ENCODE measurements at regions not wholly inside any gene's neighbourhood (a gene's known extent, or its start where the extent isn't known, plus 50 kb on each side); places are given as distances from the start of the nearest gene placed in this dataset.

GRCh38 chr2:51601706-51602105 is 569.8 kb upstream of the NRXN1 start:
- no peak overlapping the region for H3K4me2 ChIP-seq
- DNase-seq (ENCODE audit: low spot score) = no peak
- H3K79me2 ChIP-seq = no peaks in the 10 kb centered on the region
- no peaks in the 10 kb centered on the region for H3K36me3 ChIP-seq (replicated peaks; ENCODE audit: insufficient read depth, low read depth)
- H3K9me3 ChIP-seq (ENCODE audit: low read depth) = no peaks in the 10 kb centered on the region
- no peaks in the 10 kb centered on the region for H3K9me2 ChIP-seq (replicated peaks; ENCODE audit: insufficient read depth)
- no peak overlapping the region for H2AFZ ChIP-seq
- H3K27ac ChIP-seq = no peak overlapping the region
- H4K20me1 ChIP-seq (ENCODE audit: insufficient read depth, poor library complexity, severe bottlenecking) = no peaks in the 10 kb centered on the region
- WGBS (ENCODE audit: low lambda C conversion rate, missing lambda C conversion rate) = 96% methylated on average over 5 of the region's 5 CpGs
- no peaks in the 10 kb centered on the region for H3K27me3 ChIP-seq
- H3K4me1 ChIP-seq (ENCODE audit: insufficient read depth) = no peaks in the 10 kb centered on the region
- no peak overlapping the region for H3K4me3 ChIP-seq
- TF ChIP-seq EZH2 (IDR thresholded peaks at IDR 0.05; ENCODE audit: borderline replicate concordance) (no peak), EZH2phosphoT487 (IDR thresholded peaks at IDR 0.05; ENCODE audit: low read depth, severe bottlenecking, unreplicated experiment) (no peak)
- TF ChIP-seq, protein P1, sequence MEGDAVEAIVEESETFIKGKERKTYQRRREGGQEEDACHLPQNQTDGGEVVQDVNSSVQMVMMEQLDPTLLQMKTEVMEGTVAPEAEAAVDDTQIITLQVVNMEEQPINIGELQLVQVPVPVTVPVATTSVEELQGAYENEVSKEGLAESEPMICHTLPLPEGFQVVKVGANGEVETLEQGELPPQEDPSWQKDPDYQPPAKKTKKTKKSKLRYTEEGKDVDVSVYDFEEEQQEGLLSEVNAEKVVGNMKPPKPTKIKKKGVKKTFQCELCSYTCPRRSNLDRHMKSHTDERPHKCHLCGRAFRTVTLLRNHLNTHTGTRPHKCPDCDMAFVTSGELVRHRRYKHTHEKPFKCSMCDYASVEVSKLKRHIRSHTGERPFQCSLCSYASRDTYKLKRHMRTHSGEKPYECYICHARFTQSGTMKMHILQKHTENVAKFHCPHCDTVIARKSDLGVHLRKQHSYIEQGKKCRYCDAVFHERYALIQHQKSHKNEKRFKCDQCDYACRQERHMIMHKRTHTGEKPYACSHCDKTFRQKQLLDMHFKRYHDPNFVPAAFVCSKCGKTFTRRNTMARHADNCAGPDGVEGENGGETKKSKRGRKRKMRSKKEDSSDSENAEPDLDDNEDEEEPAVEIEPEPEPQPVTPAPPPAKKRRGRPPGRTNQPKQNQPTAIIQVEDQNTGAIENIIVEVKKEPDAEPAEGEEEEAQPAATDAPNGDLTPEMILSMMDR (IDR thresholded peaks at IDR 0.05; ENCODE audit: poor library complexity) = no peak

- Histone ChIP-seq H3K9me2 (replicated peaks; ENCODE audit: insufficient read depth) (no peaks in the 10 kb centered on the region), H3K4me2 (no peak overlapping the region), H3K27ac (no peak overlapping the region), H3K79me2 (no peaks in the 10 kb centered on the region), H2AFZ (no peak overlapping the region), H3K27me3 (no peaks in the 10 kb centered on the region), H4K20me1 (ENCODE audit: insufficient read depth, poor library complexity, severe bottlenecking) (no peaks in the 10 kb centered on the region), H3K4me3 (no peak overlapping the region), H3K4me1 (ENCODE audit: insufficient read depth) (no peaks in the 10 kb centered on the region), H3K9me3 (ENCODE audit: low read depth) (no peaks in the 10 kb centered on the region), H3K36me3 (replicated peaks; ENCODE audit: insufficient read depth, low read depth) (no peaks in the 10 kb centered on the region)
- no peak for TF ChIP-seq EZH2phosphoT487 (IDR thresholded peaks at IDR 0.05; ENCODE audit: low read depth, severe bottlenecking, unreplicated experiment)
- TF ChIP-seq, protein P1 (IDR thresholded peaks at IDR 0.05; ENCODE audit: poor library complexity) = no peak
- TF ChIP-seq EZH2 (IDR thresholded peaks at IDR 0.05; ENCODE audit: borderline replicate concordance) = no peak
- DNase-seq (ENCODE audit: low spot score) = no peak
Measured at GRCh38 chr2:51597086-51597485, 565.2 kb upstream of the NRXN1 start.

GRCh38 chr2:51595836-51596235 is 563.9 kb upstream of the NRXN1 start:
- Histone ChIP-seq H3K36me3 (replicated peaks; ENCODE audit: insufficient read depth, low read depth) (no peaks in the 10 kb centered on the region), H3K4me2 (no peak overlapping the region), H3K9me2 (replicated peaks; ENCODE audit: insufficient read depth) (no peaks in the 10 kb centered on the region), H3K27ac (no peak overlapping the region), H2AFZ (no peak overlapping the region), H3K9me3 (ENCODE audit: low read depth) (no peaks in the 10 kb centered on the region), H3K27me3 (no peaks in the 10 kb centered on the region), H3K79me2 (no peaks in the 10 kb centered on the region), H4K20me1 (ENCODE audit: insufficient read depth, poor library complexity, severe bottlenecking) (no peaks in the 10 kb centered on the region), H3K4me3 (no peak overlapping the region), H3K4me1 (ENCODE audit: insufficient read depth) (no peaks in the 10 kb centered on the region)
- DNase-seq (ENCODE audit: low spot score) = no peak
- no peak for TF ChIP-seq EZH2 (IDR thresholded peaks at IDR 0.05; ENCODE audit: borderline replicate concordance)
- TF ChIP-seq, protein P1 (IDR thresholded peaks at IDR 0.05; ENCODE audit: poor library complexity) = no peak
- TF ChIP-seq EZH2phosphoT487 (IDR thresholded peaks at IDR 0.05; ENCODE audit: low read depth, severe bottlenecking, unreplicated experiment) = no peak

DNA sequence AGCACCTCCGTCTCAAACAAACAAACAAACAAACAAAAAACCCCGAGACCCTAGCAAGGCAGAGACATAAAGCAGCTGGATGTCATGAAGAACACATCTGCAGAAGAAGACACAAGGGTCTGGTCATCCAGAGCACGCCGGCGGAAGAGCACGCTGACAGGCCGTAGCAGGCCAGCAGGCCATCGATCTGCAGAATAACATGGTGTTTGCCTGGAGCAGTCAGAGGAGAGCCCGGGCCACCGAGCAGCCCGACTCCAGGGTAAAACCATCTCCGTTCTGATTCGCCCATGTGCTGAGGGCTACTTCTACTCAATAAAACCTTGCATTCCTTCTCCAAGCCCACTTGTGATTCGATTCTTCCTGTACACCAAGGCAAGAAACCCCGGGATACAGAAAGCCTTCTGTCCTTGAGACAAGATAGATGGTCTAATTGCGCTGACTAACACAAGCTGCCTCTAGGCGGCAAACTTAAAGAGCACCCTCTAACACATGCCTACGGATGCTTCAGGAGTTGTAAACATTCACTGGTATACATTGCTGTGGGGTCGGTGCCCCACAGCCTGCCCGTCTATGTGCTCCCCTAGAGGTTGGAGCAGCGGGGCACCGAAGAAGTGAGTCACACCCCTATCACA is 549.8 kb upstream of the NRXN1 start:
- Histone ChIP-seq H3K27me3 (no peaks in the 10 kb centered on the region), H3K79me2 (no peaks in the 10 kb centered on the region), H2AFZ (no peak overlapping the region), H3K4me3 (no peak overlapping the region), H3K27ac (no peak overlapping the region), H4K20me1 (ENCODE audit: insufficient read depth, poor library complexity, severe bottlenecking) (no peaks in the 10 kb centered on the region), H3K9me3 (ENCODE audit: low read depth) (no peaks in the 10 kb centered on the region), H3K9me2 (replicated peaks; ENCODE audit: insufficient read depth) (no peaks in the 10 kb centered on the region), H3K4me2 (no peak overlapping the region), H3K4me1 (ENCODE audit: insufficient read depth) (no peaks in the 10 kb centered on the region), H3K36me3 (replicated peaks; ENCODE audit: insufficient read depth, low read depth) (no peaks in the 10 kb centered on the region)
- DNase-seq (ENCODE audit: low spot score) = no peak
- WGBS (ENCODE audit: low lambda C conversion rate, missing lambda C conversion rate) = 95% methylated on average over 22 of the region's 22 CpGs
- TF ChIP-seq EZH2 (IDR thresholded peaks at IDR 0.05; ENCODE audit: borderline replicate concordance) (no peak), EZH2phosphoT487 (IDR thresholded peaks at IDR 0.05; ENCODE audit: low read depth, severe bottlenecking, unreplicated experiment) (no peak)
- TF ChIP-seq, protein P1 (IDR thresholded peaks at IDR 0.05; ENCODE audit: poor library complexity) = no peak
